PFSK-1 (cell line): ENCODE measurements at regions not wholly inside any gene's neighbourhood (a gene's known extent, or its start where the extent isn't known, plus 50 kb on each side); places are given as distances from the start of the nearest gene placed in this dataset.

ENCODE experiments used
- FOXP2 ChIP-seq: optimal IDR thresholded peaks from 2 replicates; pipeline ENCODE3; 2011; ENCODE audit warnings: borderline replicate concordance, control low read depth, inconsistent platforms; ENCODE audit not compliant: insufficient read depth; ENCODE audit errors: extremely low read length, extremely low read depth
- POLR2AphosphoS5 ChIP-seq: IDR thresholded peaks from 2 replicates; pipeline ENCODE4 v1.6.1; 2012; ENCODE audit warnings: low read depth, mild to moderate bottlenecking, control low read depth, low read length, moderate library complexity
- REST ChIP-seq, 2 experiments: IDR thresholded peaks; 2 replicates each; pipeline versions ENCODE4 v1.6.1 to v1.8.0; 2011 to 2012; ENCODE audit warnings: low read depth in 2 of 2, low read length in 2 of 2, control low read depth in 1 of 2, inconsistent platforms in 1 of 2, mild to moderate bottlenecking in 1 of 2, moderate library complexity in 1 of 2; ENCODE audit not compliant: insufficient read depth in 1 of 2
- SIN3A ChIP-seq: IDR thresholded peaks from 2 replicates; pipeline ENCODE4 v1.6.1; 2012; ENCODE audit warnings: mild to moderate bottlenecking, low read length, moderate library complexity, borderline replicate concordance; ENCODE audit not compliant: insufficient read depth
- TAF1 ChIP-seq: IDR thresholded peaks from 2 replicates; pipeline ENCODE4 v1.6.1; 2012; ENCODE audit warnings: low read length, control low read depth, borderline replicate concordance; ENCODE audit not compliant: insufficient read depth

DNA sequence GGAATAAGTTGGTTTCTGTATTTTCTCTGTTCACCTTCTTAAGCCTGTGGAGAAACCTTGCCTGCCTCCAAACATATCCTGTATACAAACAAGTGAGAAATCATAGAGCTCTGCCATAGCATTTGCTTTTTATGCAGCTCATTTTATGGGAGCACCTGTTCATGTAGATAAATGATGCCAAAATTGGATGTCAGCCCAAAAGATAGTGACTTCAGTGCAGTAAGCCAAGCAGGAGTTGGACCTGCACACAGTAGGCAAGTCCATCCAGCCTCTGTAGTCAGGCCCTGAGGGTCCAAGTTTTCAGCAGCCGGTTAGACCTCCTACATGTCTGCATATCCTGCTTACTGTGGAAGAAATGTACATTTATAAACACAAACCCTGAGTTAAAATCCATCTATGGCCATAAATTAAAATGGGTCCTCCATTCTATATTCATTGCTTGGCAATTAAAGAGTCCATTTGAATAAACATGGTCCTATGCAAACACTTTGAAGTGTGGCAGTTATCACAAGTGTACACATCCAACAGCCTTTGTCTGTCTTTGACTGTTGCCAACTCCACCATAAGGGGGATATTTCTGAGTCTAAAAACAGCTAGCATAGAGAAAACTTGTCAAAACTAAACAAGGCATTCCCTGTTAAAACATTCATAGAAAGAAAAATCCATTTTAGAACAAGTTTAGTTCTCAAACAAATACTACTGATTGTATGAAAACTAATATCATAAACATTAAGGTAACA, 847.8 kb downstream of the RPS29 start:
- TF ChIP-seq REST (IDR thresholded peaks at IDR 0.05; ENCODE audit: insufficient read depth in 1 of 2, low read depth in 2 of 2, low read length in 2 of 2) (no peak), SIN3A (no peak), TAF1 (no peak), POLR2AphosphoS5 (no peak), FOXP2 (no peak)
